GM12875 (cell line): ENCODE measurements at regions not wholly inside any gene's neighbourhood (a gene's known extent, or its start where the extent isn't known, plus 50 kb on each side); places are given as distances from the start of the nearest gene placed in this dataset.

ENCODE experiments used
- H3K4me3 ChIP-seq: one replicate; pipeline ENCODE4 v1.5.1; 2011; ENCODE audit warnings: low read depth, low read length, control low read depth
- CTCF ChIP-seq: IDR thresholded peaks from 2 replicates; pipeline ENCODE4 v1.5.1; 2011; ENCODE audit warnings: low read depth, mild to moderate bottlenecking, control low read depth, inconsistent platforms, low read length, moderate library complexity, borderline replicate concordance; ENCODE audit not compliant: insufficient read depth

- no peak for TF ChIP-seq CTCF
Observed at GRCh38 chr10:124332426-124332825, 86.3 kb downstream of the OAT start.

GRCh38 chr10:124329941-124330340 is 88.8 kb downstream of the OAT start:
- TF ChIP-seq CTCF = no peak
- no peak overlapping the region for H3K4me3 ChIP-seq

More at GRCh38 chr10:124332426-124332825, 86.3 kb downstream of the OAT start:
- no peak overlapping the region for H3K4me3 ChIP-seq

- no peak overlapping the region for H3K4me3 ChIP-seq
- TF ChIP-seq CTCF = no peak
Observed at GRCh38 chr10:124329362-124329761, 89.4 kb downstream of the OAT start.

GRCh38 chr10:124328477-124329220 is 90.1 kb downstream of the OAT start:
- no peak for TF ChIP-seq CTCF
- no peak overlapping the region for H3K4me3 ChIP-seq

- TF ChIP-seq CTCF = no peak
- no peak overlapping the region for H3K4me3 ChIP-seq
Observed at GRCh38 chr10:124325998-124326636, 92.6 kb downstream of the OAT start.

- no peak overlapping the region for H3K4me3 ChIP-seq
- no peak for TF ChIP-seq CTCF
Observed at GRCh38 chr10:124325633-124325914, 93.1 kb downstream of the OAT start.
